Neural cell (in vitro differentiated cells): ENCODE measurements at regions not wholly inside any gene's neighbourhood (a gene's known extent, or its start where the extent isn't known, plus 50 kb on each side); places are given as distances from the start of the nearest gene placed in this dataset.
"Not testable (repeated sequence)": the region's sequence is repeated elsewhere in the genome, so short reads cannot be mapped to it uniquely, and the experiment has no call there.

Experiments
- CTCF ChIP-seq: fragments of 450-650 bp; IDR thresholded peaks from 2 replicates; pipeline ENCODE4 v1.5.1; 2014; ENCODE audit warnings: antibody characterized with exemption, mild to moderate bottlenecking, moderate library complexity; ENCODE audit not compliant: poor library complexity, severe bottlenecking
- EZH2 ChIP-seq: fragments of 200-600, 300-800 bp; shearing (Covaris generic), sonication (generic); IDR thresholded peaks from 2 replicates; pipeline ENCODE4 v1.6.1; 2014; ENCODE audit warnings: antibody characterized with exemption, low read length, borderline replicate concordance, mild to moderate bottlenecking; ENCODE audit not compliant: insufficient read depth, poor library complexity, severe bottlenecking

- TF ChIP-seq CTCF, EZH2: not testable (repeated sequence)
These were observed 174.7 kb downstream of the ATP6V0E2 start for GRCh38 chr7:150048244-150049011.
